Calu3 (cell line): ENCODE measurements at regions not wholly inside any gene's neighbourhood (a gene's known extent, or its start where the extent isn't known, plus 50 kb on each side); places are given as distances from the start of the nearest gene placed in this dataset.

Experiments
- BruUV-seq: library from RNA; stranded (reverse); fragments of 400-500 nt; replicated peaks from 2 replicates; lab custom pipeline; 2021; lab: Mats Ljungman, UMichigan
- CTCF ChIA-PET: fragments of 300-600 bp; sonication (Branson Sonifier 250); formaldehyde crosslinking; loops from one replicate; lab custom pipeline; 2022; ENCODE audit warnings: antibody characterized with exemption; lab: Charles Lee
- DNase-seq: peaks from one replicate; pipeline ENCODE4 v3.0.0; 2022
- H3K27ac Mint-ChIP-seq: one replicate; pipeline ENCODE4 v1.8.0; 2022; ENCODE audit warnings: mixed read lengths; ENCODE audit not compliant: unreplicated experiment
- H3K27me3 Mint-ChIP-seq: one replicate; pipeline ENCODE4 v1.8.0; 2022; ENCODE audit warnings: mixed read lengths; ENCODE audit not compliant: unreplicated experiment
- H3K36me3 Mint-ChIP-seq: one replicate; pipeline ENCODE4 v1.8.0; 2022; ENCODE audit warnings: mild to moderate bottlenecking, moderate library complexity, mixed read lengths; ENCODE audit not compliant: insufficient read depth, unreplicated experiment
- H3K4me1 Mint-ChIP-seq: one replicate; pipeline ENCODE4 v1.8.0; 2022; ENCODE audit warnings: mild to moderate bottlenecking, low read depth, mixed read lengths; ENCODE audit not compliant: unreplicated experiment
- H3K4me3 Mint-ChIP-seq: one replicate; pipeline ENCODE4 v1.8.0; 2022; ENCODE audit warnings: mild to moderate bottlenecking, low read depth, moderate library complexity, mixed read lengths; ENCODE audit not compliant: unreplicated experiment
- H3K9me3 Mint-ChIP-seq: one replicate; pipeline ENCODE4 v1.8.0; 2022; ENCODE audit warnings: low read depth, mixed read lengths; ENCODE audit not compliant: unreplicated experiment
- intact Hi-C: fragments of 100-400 bp; cut with micrococcal nuclease; formaldehyde crosslinking; loops from one replicate; pipeline ENCODE4 v1.10.0; 2022; ENCODE audit not compliant: unreplicated experiment
- TF ChIP-seq, protein P1 (sequence below): fragments of 200-600 bp; IDR thresholded peaks from one replicate; pipeline ENCODE4 v1.8.0; 2022; ENCODE audit warnings: antibody characterized with exemption; ENCODE audit not compliant: unreplicated experiment

DNA sequence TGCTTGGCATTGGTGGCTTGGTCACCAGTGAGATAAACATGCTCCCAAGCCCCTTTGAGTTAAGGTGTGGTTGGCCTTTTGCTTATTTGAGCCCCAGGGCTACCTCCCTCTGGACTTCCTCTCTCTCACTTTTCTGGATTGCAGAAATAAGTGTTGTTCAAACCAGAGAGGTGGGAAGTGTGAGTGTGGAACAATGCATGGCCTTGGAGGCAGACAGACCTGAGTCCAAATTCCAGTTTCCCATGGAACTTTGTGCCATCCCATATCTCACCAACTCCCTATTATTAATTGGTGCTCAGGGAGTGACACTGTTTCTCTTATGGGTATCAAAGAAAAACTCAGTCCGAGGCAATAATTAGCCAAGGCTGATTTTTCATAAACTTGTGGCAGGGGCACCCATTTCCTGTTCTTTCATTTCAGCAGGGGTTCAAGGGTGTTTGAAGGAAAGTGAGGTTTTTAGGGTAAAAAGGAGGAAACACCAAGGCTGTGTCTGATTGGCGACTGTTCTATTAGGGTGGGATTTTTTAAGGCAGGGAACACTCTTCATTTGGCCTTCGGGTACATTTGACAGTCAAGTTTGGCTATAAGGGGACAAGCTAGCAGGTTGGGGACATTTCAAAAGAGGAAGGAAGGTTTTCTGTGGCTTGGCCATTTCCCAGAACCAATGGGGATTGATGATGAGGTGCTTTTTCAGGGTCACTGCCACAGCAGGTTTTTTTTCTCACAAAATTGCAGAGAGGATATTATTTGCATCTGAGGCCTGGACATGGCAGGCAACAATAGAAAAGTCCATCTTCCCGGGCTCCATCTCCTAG, 148.8 kb upstream of the NPY start:
- Mint-ChIP-seq H3K4me3 (no peak overlapping the region), H3K27ac (no peak overlapping the region), H3K36me3 (no peaks in the 10 kb centered on the region), H3K9me3 (no peaks in the 10 kb centered on the region), H3K27me3 (peaks cover 65% of the 10 kb centered on the region), H3K4me1 (no peaks in the 10 kb centered on the region)
- intact Hi-C loops: no loop called here
- CTCF ChIA-PET: no interaction called here
- DNase-seq: no peak
- no TSS peak for BruUV-seq
- TF ChIP-seq, protein P1, sequence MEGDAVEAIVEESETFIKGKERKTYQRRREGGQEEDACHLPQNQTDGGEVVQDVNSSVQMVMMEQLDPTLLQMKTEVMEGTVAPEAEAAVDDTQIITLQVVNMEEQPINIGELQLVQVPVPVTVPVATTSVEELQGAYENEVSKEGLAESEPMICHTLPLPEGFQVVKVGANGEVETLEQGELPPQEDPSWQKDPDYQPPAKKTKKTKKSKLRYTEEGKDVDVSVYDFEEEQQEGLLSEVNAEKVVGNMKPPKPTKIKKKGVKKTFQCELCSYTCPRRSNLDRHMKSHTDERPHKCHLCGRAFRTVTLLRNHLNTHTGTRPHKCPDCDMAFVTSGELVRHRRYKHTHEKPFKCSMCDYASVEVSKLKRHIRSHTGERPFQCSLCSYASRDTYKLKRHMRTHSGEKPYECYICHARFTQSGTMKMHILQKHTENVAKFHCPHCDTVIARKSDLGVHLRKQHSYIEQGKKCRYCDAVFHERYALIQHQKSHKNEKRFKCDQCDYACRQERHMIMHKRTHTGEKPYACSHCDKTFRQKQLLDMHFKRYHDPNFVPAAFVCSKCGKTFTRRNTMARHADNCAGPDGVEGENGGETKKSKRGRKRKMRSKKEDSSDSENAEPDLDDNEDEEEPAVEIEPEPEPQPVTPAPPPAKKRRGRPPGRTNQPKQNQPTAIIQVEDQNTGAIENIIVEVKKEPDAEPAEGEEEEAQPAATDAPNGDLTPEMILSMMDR: no peak

DNA sequence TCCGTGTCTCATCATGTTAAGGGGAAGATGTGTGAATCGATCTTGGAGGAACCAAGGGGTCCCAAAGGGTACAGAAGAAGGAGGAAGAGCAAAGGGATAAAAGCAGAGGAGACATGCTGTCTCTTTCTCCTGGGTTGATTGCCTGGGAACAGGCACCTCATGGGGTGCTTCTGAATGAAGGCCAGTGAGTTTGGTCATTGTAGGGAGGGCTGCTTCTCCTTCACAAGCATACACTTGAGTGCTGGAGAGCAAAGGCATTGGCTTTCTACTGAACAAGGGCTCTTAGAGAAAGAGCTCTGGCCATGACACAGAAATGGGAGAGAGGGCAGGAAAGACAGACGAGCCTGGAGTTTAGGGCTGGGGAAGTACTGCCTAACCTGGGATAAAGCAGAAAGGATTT, 146.7 kb upstream of the NPY start:
- no peak overlapping the region for H3K27ac Mint-ChIP-seq
- H3K4me1 Mint-ChIP-seq: no peaks in the 10 kb centered on the region
- intact Hi-C loops: no loop called here
- no peak overlapping the region for H3K4me3 Mint-ChIP-seq
- peaks cover 84% of the 10 kb centered on the region for H3K27me3 Mint-ChIP-seq
- TF ChIP-seq, protein P1: no peak
- DNase-seq: no peak
- H3K36me3 Mint-ChIP-seq: no peaks in the 10 kb centered on the region
- no peaks in the 10 kb centered on the region for H3K9me3 Mint-ChIP-seq
- CTCF ChIA-PET: no interaction called here
- BruUV-seq: no TSS peak

DNA sequence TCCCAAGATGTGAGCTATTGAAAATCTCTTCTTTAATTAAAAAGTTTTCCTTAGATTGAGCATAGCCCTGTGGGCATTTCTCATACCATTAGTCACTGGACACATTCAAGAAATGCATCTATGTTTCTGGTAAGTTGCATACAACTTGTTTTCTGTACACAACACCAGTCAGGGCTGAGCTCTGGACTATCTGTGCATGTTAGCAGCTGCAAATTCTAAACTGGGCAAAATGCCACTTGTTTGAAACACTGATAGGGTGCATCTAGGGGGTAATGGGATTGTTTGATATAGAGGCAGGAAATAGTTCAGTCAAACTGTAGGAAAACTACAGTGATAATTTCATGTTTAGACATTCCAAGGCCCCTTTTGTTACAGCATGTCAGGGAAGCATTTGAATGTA, 145.6 kb upstream of the NPY start:
- Mint-ChIP-seq H3K9me3 (no peaks in the 10 kb centered on the region), H3K27me3 (peaks cover 94% of the 10 kb centered on the region), H3K4me3 (no peak overlapping the region), H3K27ac (no peak overlapping the region), H3K4me1 (no peaks in the 10 kb centered on the region), H3K36me3 (no peaks in the 10 kb centered on the region)
- intact Hi-C loops: no loop called here
- CTCF ChIA-PET: no interaction called here
- TF ChIP-seq, protein P1: no peak
- no TSS peak for BruUV-seq
- no peak for DNase-seq

DNA sequence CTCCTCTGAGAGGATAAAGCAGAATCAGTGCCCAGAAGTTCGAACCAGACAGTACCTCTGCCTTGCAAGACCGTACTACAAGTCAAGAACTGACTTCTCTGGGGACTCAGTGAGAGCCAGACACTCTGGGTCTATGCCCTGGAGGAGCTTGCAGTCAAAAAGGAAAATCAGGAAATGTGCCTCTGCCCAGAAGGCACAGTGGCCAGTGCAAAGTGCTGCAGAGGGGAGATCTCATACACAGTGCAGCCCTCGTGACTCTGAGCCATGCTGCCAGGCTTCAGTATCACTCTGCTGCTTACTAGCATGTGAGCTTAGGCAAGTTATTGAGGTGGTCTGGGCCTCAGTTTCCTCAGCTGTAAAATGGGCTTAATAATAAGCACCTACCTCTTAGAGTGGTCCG, 144.0 kb upstream of the NPY start:
- Mint-ChIP-seq H3K9me3 (no peaks in the 10 kb centered on the region), H3K4me3 (no peak overlapping the region), H3K4me1 (no peaks in the 10 kb centered on the region), H3K27me3 (peaks cover 82% of the 10 kb centered on the region), H3K27ac (no peak overlapping the region), H3K36me3 (no peaks in the 10 kb centered on the region)
- no TSS peak for BruUV-seq
- TF ChIP-seq, protein P1: no peak
- intact Hi-C loops: no loop called here
- CTCF ChIA-PET: no interaction called here
- DNase-seq: no peak
